Kidney (tissue), 13 donors: ENCODE measurements at regions not wholly inside any gene's neighbourhood (a gene's known extent, or its start where the extent isn't known, plus 50 kb on each side); places are given as distances from the start of the nearest gene placed in this dataset.

Experiments used
- DNase-seq, 5 donors: peaks; one replicate each; pipeline ENCODE4 v3.0.0-alpha.2; 2013 to 2020
- FAIRE-seq: peaks from 2 replicates; lab custom pipeline; 2012; peaks lifted over from hg19 to GRCh38; lab: Jason Lieb, UNC
- H3K27ac ChIP-seq, 2 donors: one replicate each; pipeline ENCODE4 v1.7.0; 2013; ENCODE audit warnings: low read depth in 2 of 2, low read length in 2 of 2, inconsistent platforms in 1 of 2
- H3K27me3 ChIP-seq: one replicate; pipeline ENCODE4 v1.7.1; 2013; ENCODE audit warnings: low read length, inconsistent platforms; ENCODE audit not compliant: control insufficient read depth, insufficient read depth
- H3K36me3 ChIP-seq, 3 donors: one replicate each; pipeline versions ENCODE4 v1.7.0 to v1.7.1; 2013; ENCODE audit warnings: low read length in 3 of 3, control low read depth in 1 of 3, inconsistent platforms in 1 of 3; ENCODE audit not compliant: insufficient read depth in 3 of 3, control insufficient read depth in 2 of 3
- H3K4me1 ChIP-seq, 3 donors: one replicate each; pipeline versions ENCODE4 v1.7.0 to v1.7.1; 2013; ENCODE audit warnings: low read length in 3 of 3, inconsistent platforms in 1 of 3, low read depth in 1 of 3; ENCODE audit not compliant: control insufficient read depth in 2 of 3, insufficient read depth in 2 of 3
- H3K4me3 ChIP-seq, 3 donors: one replicate each; pipeline versions ENCODE4 v1.7.0 to v1.8.1; 2013; ENCODE audit warnings: low read length in 3 of 3, control low read depth in 1 of 3, inconsistent platforms in 1 of 3
- H3K9ac ChIP-seq, 3 donors: one replicate each; pipeline versions ENCODE4 v1.7.0 to v1.7.1; 2013; ENCODE audit warnings: low read length in 3 of 3, control low read depth in 1 of 3, inconsistent platforms in 1 of 3
- H3K9me3 ChIP-seq, 3 donors: one replicate each; pipeline versions ENCODE4 v1.7.0 to v1.7.1; 2013; ENCODE audit warnings: low read length in 3 of 3, control low read depth in 1 of 3, inconsistent platforms in 1 of 3; ENCODE audit not compliant: control insufficient read depth in 2 of 3, insufficient read depth in 1 of 3
- intact Hi-C: fragments of 100-400 bp; cut with DNase I; formaldehyde crosslinking; loops from one replicate; pipeline ENCODE4 v1.11.1; 2022
- TF ChIP-seq, protein P1 (sequence below): IDR thresholded peaks from 3 replicates; pipeline ENCODE4 v1.5.1; 2012; ENCODE audit warnings: mild to moderate bottlenecking, moderate library complexity, borderline replicate concordance; ENCODE audit not compliant: insufficient read depth; ENCODE audit errors: extremely low read depth
- donor health status: control.
- donor health status: control.
- donor health status: control.
- donor health status: control.
- donor health status: control.
- donor health status: DM: yes; HTN: yes; CAD: no.
- donor health status: Normal renal cell carcinoma (clear cell type).

DNA sequence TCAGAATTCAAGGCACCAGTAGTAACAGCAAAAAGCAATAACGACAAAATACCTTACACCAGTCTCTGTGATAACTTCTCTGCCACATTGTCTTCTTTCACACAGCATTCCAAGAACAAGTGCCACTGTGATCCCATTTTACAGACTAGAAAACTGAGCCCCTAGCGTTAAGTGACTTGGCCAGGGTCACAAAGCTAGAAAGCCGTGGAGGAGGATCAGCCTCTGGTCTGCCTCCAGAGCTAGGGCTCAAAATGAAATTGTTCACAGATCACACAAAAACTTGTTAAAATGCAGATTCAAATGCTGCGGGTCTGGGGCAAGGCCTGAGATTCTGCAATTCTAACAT lies 154.1 kb downstream of the FAM114A2 start:
- Histone ChIP-seq H3K27me3 (no peaks in the 10 kb centered on the region), H3K36me3 (no peaks in the 10 kb centered on the region), H3K4me3 (no peak overlapping the region), H3K4me1 (no peaks in the 10 kb centered on the region), H3K9me3 (no peaks in the 10 kb centered on the region), H3K27ac (no peak overlapping the region), H3K9ac (no peak overlapping the region)
- FAIRE-seq: no peak
- intact Hi-C loops: no loop called here
- no peak for DNase-seq
- TF ChIP-seq, protein P1, sequence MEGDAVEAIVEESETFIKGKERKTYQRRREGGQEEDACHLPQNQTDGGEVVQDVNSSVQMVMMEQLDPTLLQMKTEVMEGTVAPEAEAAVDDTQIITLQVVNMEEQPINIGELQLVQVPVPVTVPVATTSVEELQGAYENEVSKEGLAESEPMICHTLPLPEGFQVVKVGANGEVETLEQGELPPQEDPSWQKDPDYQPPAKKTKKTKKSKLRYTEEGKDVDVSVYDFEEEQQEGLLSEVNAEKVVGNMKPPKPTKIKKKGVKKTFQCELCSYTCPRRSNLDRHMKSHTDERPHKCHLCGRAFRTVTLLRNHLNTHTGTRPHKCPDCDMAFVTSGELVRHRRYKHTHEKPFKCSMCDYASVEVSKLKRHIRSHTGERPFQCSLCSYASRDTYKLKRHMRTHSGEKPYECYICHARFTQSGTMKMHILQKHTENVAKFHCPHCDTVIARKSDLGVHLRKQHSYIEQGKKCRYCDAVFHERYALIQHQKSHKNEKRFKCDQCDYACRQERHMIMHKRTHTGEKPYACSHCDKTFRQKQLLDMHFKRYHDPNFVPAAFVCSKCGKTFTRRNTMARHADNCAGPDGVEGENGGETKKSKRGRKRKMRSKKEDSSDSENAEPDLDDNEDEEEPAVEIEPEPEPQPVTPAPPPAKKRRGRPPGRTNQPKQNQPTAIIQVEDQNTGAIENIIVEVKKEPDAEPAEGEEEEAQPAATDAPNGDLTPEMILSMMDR: no peak

DNA sequence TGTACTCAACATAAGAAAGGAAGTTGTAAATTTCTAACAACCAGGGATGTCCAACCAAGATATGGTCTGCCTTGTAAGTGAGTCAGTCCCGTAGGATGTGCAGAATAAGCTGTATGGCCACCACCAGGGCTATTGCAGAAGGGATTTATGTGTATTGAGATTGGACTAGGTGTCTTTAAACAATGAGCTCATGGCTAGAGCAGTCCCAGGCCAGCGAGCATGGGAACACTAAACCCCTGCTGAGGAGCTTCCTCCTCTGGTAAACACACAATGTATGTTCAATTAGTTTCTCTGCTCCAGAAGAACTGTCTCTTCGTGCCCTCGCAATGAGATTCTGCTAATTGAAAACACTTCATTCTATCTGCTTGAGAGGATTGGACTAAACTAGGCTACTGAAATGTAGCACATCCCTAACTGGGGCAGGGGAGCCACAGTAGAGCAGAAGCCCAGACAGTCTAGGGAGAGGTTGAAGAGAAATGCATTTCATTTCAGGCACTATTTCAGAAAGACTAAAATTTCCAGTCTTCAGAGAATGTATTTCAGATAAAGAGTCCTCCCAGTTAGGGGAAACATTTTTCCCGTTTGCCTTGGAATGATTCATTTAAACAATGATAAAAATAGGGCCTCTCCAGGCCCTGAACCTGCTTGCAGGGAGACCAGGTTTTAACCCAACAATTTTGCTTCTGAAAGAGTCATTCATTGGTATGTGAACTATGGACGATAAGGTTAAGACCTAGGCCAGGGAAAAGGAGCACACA lies 154.7 kb downstream of the FAM114A2 start:
- H3K27me3 ChIP-seq: no peaks in the 10 kb centered on the region
- TF ChIP-seq, protein P1: no peak
- no peak overlapping the region for H3K9ac ChIP-seq
- no peaks in the 10 kb centered on the region for H3K9me3 ChIP-seq
- DNase-seq: no peak
- intact Hi-C loops: no loop called here
- no peak overlapping the region for H3K4me3 ChIP-seq
- no peak for FAIRE-seq
- H3K27ac ChIP-seq: no peak overlapping the region
- H3K36me3 ChIP-seq: no peaks in the 10 kb centered on the region
- H3K4me1 ChIP-seq: no peaks in the 10 kb centered on the region

DNA sequence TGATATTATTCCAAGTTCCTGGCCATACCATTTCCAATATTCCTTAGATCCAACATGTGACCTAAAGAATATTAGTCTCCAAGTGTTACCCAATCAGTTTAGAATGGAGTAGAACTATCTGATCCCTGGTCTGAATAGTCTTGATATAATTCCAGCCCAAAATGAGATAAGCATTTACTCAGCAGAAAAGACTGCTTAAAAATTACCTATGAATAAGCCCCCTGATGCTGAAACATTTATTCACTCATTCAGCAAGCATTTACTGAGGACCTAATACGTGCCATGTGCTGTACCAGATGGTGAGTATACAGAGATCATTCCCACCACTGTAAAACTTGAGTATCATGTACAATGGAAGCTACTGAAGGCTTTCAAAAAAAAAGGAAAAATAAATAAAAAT lies 157.0 kb downstream of the FAM114A2 start:
- DNase-seq: no peak
- Histone ChIP-seq H3K4me1 (no peaks in the 10 kb centered on the region), H3K9me3 (no peaks in the 10 kb centered on the region), H3K27ac (no peak overlapping the region), H3K36me3 (no peaks in the 10 kb centered on the region), H3K4me3 (no peak overlapping the region), H3K9ac (no peak overlapping the region), H3K27me3 (no peaks in the 10 kb centered on the region)
- intact Hi-C loops: no loop called here
- no peak for FAIRE-seq
- TF ChIP-seq, protein P1: no peak

DNA sequence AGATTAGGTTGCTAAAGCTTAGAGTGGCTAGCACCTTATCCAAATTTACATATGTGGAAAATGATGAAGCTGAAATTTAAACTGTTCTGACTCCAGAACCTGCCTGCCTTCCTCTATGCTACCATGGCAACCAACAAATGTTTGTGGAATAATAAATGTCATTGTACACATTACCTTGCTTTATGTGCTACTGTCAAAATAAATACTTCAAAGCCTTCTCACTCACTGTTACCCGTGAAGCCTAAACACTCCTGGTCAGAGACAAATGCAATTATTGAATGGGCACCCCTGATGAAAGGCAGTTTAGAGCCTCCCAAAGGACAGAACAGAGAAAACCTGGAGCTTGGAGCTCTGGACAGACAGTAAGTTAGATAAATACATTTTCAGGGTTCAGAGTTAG lies 158.6 kb downstream of the FAM114A2 start:
- H3K9ac ChIP-seq: no peak overlapping the region
- H3K4me3 ChIP-seq: no peak overlapping the region
- TF ChIP-seq, protein P1: no peak
- H3K4me1 ChIP-seq: no peaks in the 10 kb centered on the region
- no peaks in the 10 kb centered on the region for H3K27me3 ChIP-seq
- no peak for DNase-seq
- H3K27ac ChIP-seq: no peak overlapping the region
- FAIRE-seq: no peak
- H3K36me3 ChIP-seq: no peaks in the 10 kb centered on the region
- intact Hi-C loops: no loop called here
- no peaks in the 10 kb centered on the region for H3K9me3 ChIP-seq
